Transverse colon (tissue), 4 donors: ENCODE measurements at regions not wholly inside any gene's neighbourhood (a gene's known extent, or its start where the extent isn't known, plus 50 kb on each side); places are given as distances from the start of the nearest gene placed in this dataset.

Experiments used
- CTCF ChIP-seq, 5 experiments: fragments of 200-600 bp in 3 of 5; fragments of 450-650 bp in 2 of 5; sonication (generic) in 3 of 5; IDR thresholded peaks; 1 replicate in 2 of 5; 2 replicates in 3 of 5; pipeline ENCODE4 v1.5.1; 2016 to 2017; ENCODE audit warnings: antibody characterized with exemption in 5 of 5, inconsistent platforms in 3 of 5, mild to moderate bottlenecking in 2 of 5, moderate library complexity in 1 of 5
- POLR2A ChIP-seq: fragments of 450-650 bp; IDR thresholded peaks from one replicate; pipeline ENCODE4 v1.6.1; 2016; ENCODE audit warnings: antibody characterized with exemption, mild to moderate bottlenecking, moderate library complexity
- POLR2AphosphoS5 ChIP-seq, 3 donors: sonication (generic); formaldehyde crosslinking; IDR thresholded peaks; one replicate each; pipeline ENCODE4 v1.6.1; 2016; ENCODE audit warnings: antibody characterized with exemption in 3 of 3

- TF ChIP-seq CTCF (IDR thresholded peaks at IDR 0.05): no peak
- TF ChIP-seq POLR2AphosphoS5 (IDR thresholded peaks at IDR 0.05): no peak
- no peak for TF ChIP-seq POLR2A
These were observed 69.5 kb downstream of the XCL2 start for GRCh38 chr1:168474322-168474721.
